Endothelial cell of umbilical vein (primary cell): ENCODE measurements at regions not wholly inside any gene's neighbourhood (a gene's known extent, or its start where the extent isn't known, plus 50 kb on each side); places are given as distances from the start of the nearest gene placed in this dataset.

Source experiments
- BruUV-seq: library from RNA; stranded (reverse); fragments of 400-500 nt; replicated peaks from 2 replicates; lab custom pipeline; 2021; lab: Mats Ljungman, UMichigan
- CTCF ChIA-PET: fragments of 300-600, 350-600 bp; sonication (Branson Sonifier 250); formaldehyde crosslinking; loops from one replicate; lab custom pipeline; 2021; ENCODE audit warnings: antibody characterized with exemption, inconsistent platforms; lab: Charles Lee
- POLR2A ChIA-PET: fragments of 300-600, 350-600 bp; sonication (Branson Sonifier 250); formaldehyde crosslinking; loops from one replicate; lab custom pipeline; 2021; ENCODE audit warnings: antibody characterized with exemption, inconsistent platforms; lab: Charles Lee
- DNase-seq: peaks from one replicate; pipeline ENCODE4 v3.0.0-alpha.2; 2011; ENCODE audit warnings: low read depth, low spot score
- FAIRE-seq: peaks from 2 replicates; lab custom pipeline; 2011; peaks lifted over from hg19 to GRCh38; lab: Jason Lieb, UNC
- H2AFZ ChIP-seq: 2 replicates; pipeline ENCODE4 v1.6.0; 2012; ENCODE audit warnings: low read depth, low read length, control low read depth, inconsistent platforms
- H3K27ac ChIP-seq: 2 replicates; pipeline ENCODE4 v1.5.1; 2011; ENCODE audit warnings: low read depth, mild to moderate bottlenecking, control low read depth, low read length, moderate library complexity; ENCODE audit not compliant: insufficient read depth
- H3K27me3 ChIP-seq, 2 experiments: 2 replicates each; pipeline versions ENCODE4 v1.6.0 to v1.6.1; 2011; ENCODE audit warnings: low read length in 2 of 2, mixed read lengths in 1 of 2; ENCODE audit not compliant: control insufficient read depth in 2 of 2, insufficient read depth in 2 of 2
- H3K36me3 ChIP-seq, 2 experiments: 2 replicates in 1 of 2; 3 replicates in 1 of 2; pipeline ENCODE4 v1.5.1; 2011; ENCODE audit warnings: low read length in 2 of 2, mild to moderate bottlenecking in 1 of 2, moderate library complexity in 1 of 2; ENCODE audit not compliant: control insufficient read depth in 2 of 2, insufficient read depth in 2 of 2; ENCODE audit errors: extremely low read depth in 1 of 2
- H3K4me1 ChIP-seq: 3 replicates; pipeline ENCODE4 v1.5.1; 2011; ENCODE audit warnings: mild to moderate bottlenecking, low read length; ENCODE audit not compliant: control insufficient read depth, insufficient read depth; ENCODE audit errors: extremely low read depth
- H3K4me2 ChIP-seq: 2 replicates; pipeline ENCODE4 v1.6.1; 2011; ENCODE audit warnings: low read length, control low read depth, mixed read lengths; ENCODE audit not compliant: insufficient read depth
- H3K4me3 ChIP-seq, 3 experiments: fragments of 200-600 bp in 1 of 3; sonication (generic), shearing (Covaris generic) in 1 of 3; replicated peaks in 1 of 3; 2 replicates each; pipeline ENCODE4 v1.5.1; 2011 to 2016; ENCODE audit warnings: control low read depth in 3 of 3, low read length in 3 of 3, mild to moderate bottlenecking in 2 of 3, inconsistent platforms in 1 of 3, low read depth in 1 of 3, moderate library complexity in 1 of 3; ENCODE audit not compliant: insufficient read depth in 1 of 3
- H3K79me2 ChIP-seq: 2 replicates; pipeline ENCODE4 v1.6.0; 2012; ENCODE audit warnings: low read length, inconsistent platforms; ENCODE audit not compliant: control insufficient read depth, insufficient read depth
- H3K9ac ChIP-seq: replicated peaks from 2 replicates; pipeline ENCODE3; 2011; ENCODE audit warnings: low read length, control low read depth; ENCODE audit not compliant: insufficient read depth; ENCODE audit errors: extremely low read depth
- H3K9me1 ChIP-seq: replicated peaks from 3 replicates; pipeline ENCODE4 v1.6.0; 2011; ENCODE audit warnings: mild to moderate bottlenecking, low read length; ENCODE audit not compliant: control insufficient read depth, insufficient read depth; ENCODE audit errors: extremely low read depth
- H3K9me3 ChIP-seq: replicated peaks from 2 replicates; pipeline ENCODE4 v1.5.1; 2012; ENCODE audit warnings: low read length, inconsistent platforms; ENCODE audit not compliant: control insufficient read depth, insufficient read depth
- H4K20me1 ChIP-seq: replicated peaks from 2 replicates; pipeline ENCODE3; 2011; ENCODE audit warnings: mild to moderate bottlenecking, low read length; ENCODE audit not compliant: control insufficient read depth, insufficient read depth; ENCODE audit errors: extremely low read depth
- EZH2 ChIP-seq: IDR thresholded peaks from 2 replicates; pipeline ENCODE4 v1.6.1; 2012; ENCODE audit warnings: borderline replicate concordance, low read depth, mild to moderate bottlenecking, moderate library complexity, low read length, inconsistent platforms; ENCODE audit not compliant: severe bottlenecking
- FOS ChIP-seq: IDR thresholded peaks from 2 replicates; pipeline ENCODE4 v1.6.1; 2011; ENCODE audit warnings: mild to moderate bottlenecking, low read length, moderate library complexity, borderline replicate concordance; ENCODE audit not compliant: insufficient read depth
- GATA2 ChIP-seq: IDR thresholded peaks from 2 replicates; pipeline ENCODE4 v1.7.0; 2011; ENCODE audit warnings: low read depth, mild to moderate bottlenecking, moderate library complexity, mixed read lengths, low read length; ENCODE audit not compliant: insufficient read length, insufficient read depth
- JUN ChIP-seq: IDR thresholded peaks from 2 replicates; pipeline ENCODE4 v1.6.1; 2011; ENCODE audit warnings: borderline replicate concordance, low read depth; ENCODE audit not compliant: insufficient read length, insufficient read depth
- MYC ChIP-seq: IDR thresholded peaks from one replicate; pipeline ENCODE4 v1.6.1; 2011; ENCODE audit warnings: mild to moderate bottlenecking, low read depth, low read length
- POLR2A ChIP-seq: IDR thresholded peaks from 2 replicates; pipeline ENCODE4 v1.6.1; 2012; ENCODE audit warnings: low read depth, mild to moderate bottlenecking, control low read depth, low read length
- POLR2AphosphoS5 ChIP-seq: IDR thresholded peaks from 2 replicates; pipeline ENCODE4 v1.6.1; 2012; ENCODE audit warnings: low read depth, mild to moderate bottlenecking, control low read depth, low read length, moderate library complexity; ENCODE audit not compliant: insufficient read depth
- dilution Hi-C: fragments of 300-500 bp; cut with MboI; formaldehyde crosslinking; loops from one replicate; pipeline ENCODE4 v1.15.0; 2019; ENCODE audit warnings: low sequenced_read_pairs; ENCODE audit not compliant: extremely low pct_ligation_motif_present
- intact Hi-C: fragments of 100-400 bp; cut with micrococcal nuclease; formaldehyde crosslinking; loops from one replicate; pipeline ENCODE4 v1.10.0; 2022
- TF ChIP-seq, protein P1 (sequence below), 2 donors: IDR thresholded peaks; 1 replicate in 1 of 2; 2 replicates in 1 of 2; pipeline ENCODE4 v1.5.1; 2011; ENCODE audit warnings: low read length in 2 of 2, mild to moderate bottlenecking in 2 of 2, moderate library complexity in 2 of 2, control low read depth in 1 of 2, inconsistent platforms in 1 of 2, low read depth in 1 of 2; ENCODE audit not compliant: insufficient read depth in 1 of 2; ENCODE audit errors: extremely low read depth in 1 of 2
- TF ChIP-seq, protein P2 (sequence below): IDR thresholded peaks from 2 replicates; pipeline ENCODE4 v1.6.1; 2011; ENCODE audit not compliant: insufficient read depth, insufficient read length

DNA sequence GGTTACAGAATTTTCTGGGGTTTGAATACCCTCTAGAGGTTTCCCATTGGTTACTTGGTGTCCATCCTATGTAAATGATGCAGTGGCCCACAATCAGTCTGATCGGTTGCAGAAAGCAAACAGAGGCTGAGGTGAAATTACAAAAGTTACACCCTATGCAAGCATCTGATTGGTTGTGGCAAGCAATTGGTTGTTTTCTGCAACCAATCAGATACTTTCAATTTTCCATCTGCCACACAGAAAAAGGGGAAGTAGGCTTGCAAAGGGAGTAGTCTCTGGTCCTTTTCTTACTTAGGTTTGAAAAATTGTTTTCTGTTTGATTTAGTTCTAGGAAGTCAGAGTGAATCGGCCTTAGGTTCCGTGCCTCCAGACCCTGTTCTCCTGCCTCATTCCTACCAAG lies 93.1 kb downstream of the WTIP start:
- Histone ChIP-seq H3K4me3 (no peak overlapping the region), H3K79me2 (no peaks in the 10 kb centered on the region), H3K27me3 (no peaks in the 10 kb centered on the region), H3K9me1 (no peaks in the 10 kb centered on the region), H3K4me2 (no peak overlapping the region), H3K9me3 (no peaks in the 10 kb centered on the region), H3K9ac (no peak overlapping the region), H3K4me1 (no peaks in the 10 kb centered on the region), H3K27ac (no peak overlapping the region), H3K36me3 (no peaks in the 10 kb centered on the region), H2AFZ (no peak overlapping the region), H4K20me1 (no peaks in the 10 kb centered on the region)
- intact Hi-C loops: no loop called here
- FAIRE-seq (no peak), DNase-seq (no peak)
- TF ChIP-seq, protein P1, sequence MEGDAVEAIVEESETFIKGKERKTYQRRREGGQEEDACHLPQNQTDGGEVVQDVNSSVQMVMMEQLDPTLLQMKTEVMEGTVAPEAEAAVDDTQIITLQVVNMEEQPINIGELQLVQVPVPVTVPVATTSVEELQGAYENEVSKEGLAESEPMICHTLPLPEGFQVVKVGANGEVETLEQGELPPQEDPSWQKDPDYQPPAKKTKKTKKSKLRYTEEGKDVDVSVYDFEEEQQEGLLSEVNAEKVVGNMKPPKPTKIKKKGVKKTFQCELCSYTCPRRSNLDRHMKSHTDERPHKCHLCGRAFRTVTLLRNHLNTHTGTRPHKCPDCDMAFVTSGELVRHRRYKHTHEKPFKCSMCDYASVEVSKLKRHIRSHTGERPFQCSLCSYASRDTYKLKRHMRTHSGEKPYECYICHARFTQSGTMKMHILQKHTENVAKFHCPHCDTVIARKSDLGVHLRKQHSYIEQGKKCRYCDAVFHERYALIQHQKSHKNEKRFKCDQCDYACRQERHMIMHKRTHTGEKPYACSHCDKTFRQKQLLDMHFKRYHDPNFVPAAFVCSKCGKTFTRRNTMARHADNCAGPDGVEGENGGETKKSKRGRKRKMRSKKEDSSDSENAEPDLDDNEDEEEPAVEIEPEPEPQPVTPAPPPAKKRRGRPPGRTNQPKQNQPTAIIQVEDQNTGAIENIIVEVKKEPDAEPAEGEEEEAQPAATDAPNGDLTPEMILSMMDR (IDR thresholded peaks at IDR 0.05; ENCODE audit: extremely low read depth in 1 of 2, insufficient read depth in 1 of 2, low read depth in 1 of 2, low read length in 2 of 2): no peak
- TF ChIP-seq GATA2 (no peak), MYC (no peak), JUN (no peak), FOS (no peak), POLR2A (no peak), POLR2AphosphoS5 (no peak), EZH2 (no peak)
- TF ChIP-seq, protein P2, sequence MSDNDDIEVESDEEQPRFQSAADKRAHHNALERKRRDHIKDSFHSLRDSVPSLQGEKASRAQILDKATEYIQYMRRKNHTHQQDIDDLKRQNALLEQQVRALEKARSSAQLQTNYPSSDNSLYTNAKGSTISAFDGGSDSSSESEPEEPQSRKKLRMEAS: no peak
- ChIA-PET POLR2A (no interaction called here), CTCF (no interaction called here)
- dilution Hi-C loops: no loop called here
- no TSS peak for BruUV-seq
